SJSA1 (cell line): ENCODE measurements at regions not wholly inside any gene's neighbourhood (a gene's known extent, or its start where the extent isn't known, plus 50 kb on each side); places are given as distances from the start of the nearest gene placed in this dataset.

Experiments
- DNase-seq, 2 experiments: peaks; one replicate each; pipeline ENCODE4 v3.0.0-alpha.2; 2015 to 2020; ENCODE audit warnings: low spot score in 2 of 2, low read depth in 1 of 2
- H3K27ac ChIP-seq: fragments of 250-450 bp; sonication (Bioruptor Pico); 2 replicates; pipeline ENCODE4 v1.5.1; 2020; ENCODE audit warnings: mild to moderate bottlenecking, moderate library complexity
- H3K27me3 ChIP-seq: fragments of 250-450 bp; sonication (Bioruptor Pico); replicated peaks from 2 replicates; pipeline ENCODE4 v1.5.1; 2020; ENCODE audit warnings: mild to moderate bottlenecking, moderate library complexity
- H3K36me3 ChIP-seq: fragments of 250-450 bp; sonication (Bioruptor Pico); 2 replicates; pipeline ENCODE4 v1.5.1; 2020; ENCODE audit warnings: mild to moderate bottlenecking
- H3K4me1 ChIP-seq: fragments of 250-450 bp; sonication (Bioruptor Pico); replicated peaks from 2 replicates; pipeline ENCODE4 v1.6.1; 2021; ENCODE audit warnings: mild to moderate bottlenecking
- H3K4me3 ChIP-seq: fragments of 250-450 bp; sonication (Bioruptor Pico); 2 replicates; pipeline ENCODE4 v1.5.1; 2020; ENCODE audit warnings: mild to moderate bottlenecking
- H3K9me3 ChIP-seq: fragments of 250-450 bp; sonication (Bioruptor Pico); replicated peaks from 2 replicates; pipeline ENCODE4 v1.5.1; 2020; ENCODE audit warnings: mild to moderate bottlenecking

- Histone ChIP-seq H3K4me3 (no peak overlapping the region), H3K27ac (no peak overlapping the region), H3K27me3 (no peaks in the 10 kb centered on the region), H3K36me3 (no peaks in the 10 kb centered on the region), H3K4me1 (peaks cover 9% of the 10 kb centered on the region), H3K9me3 (no peaks in the 10 kb centered on the region)
- no peak for DNase-seq
Measured at GRCh38 chr12:115322275-115322674, 638.3 kb upstream of the TBX3 start.

DNA sequence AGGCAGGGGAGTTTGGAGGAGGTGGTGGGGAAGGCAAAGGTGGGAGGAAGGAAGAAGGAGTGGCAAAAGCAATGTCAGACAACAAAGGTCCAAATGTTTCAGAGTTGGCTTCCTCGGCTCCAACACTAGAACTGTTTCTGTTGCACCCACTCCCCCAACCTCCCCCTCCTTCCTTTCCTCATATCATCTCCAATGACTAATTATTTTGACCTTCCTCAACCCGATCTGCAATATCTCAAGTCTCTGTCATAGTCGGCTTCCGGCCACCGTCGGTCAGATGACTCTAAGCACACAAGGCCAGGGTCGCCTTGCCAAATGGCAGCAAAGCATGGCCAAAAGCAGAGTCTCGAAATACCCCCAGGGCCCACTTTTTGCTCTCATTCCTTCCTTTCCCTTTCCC lies 637.0 kb upstream of the TBX3 start:
- no peak for DNase-seq
- no peak overlapping the region for H3K27ac ChIP-seq

DNA sequence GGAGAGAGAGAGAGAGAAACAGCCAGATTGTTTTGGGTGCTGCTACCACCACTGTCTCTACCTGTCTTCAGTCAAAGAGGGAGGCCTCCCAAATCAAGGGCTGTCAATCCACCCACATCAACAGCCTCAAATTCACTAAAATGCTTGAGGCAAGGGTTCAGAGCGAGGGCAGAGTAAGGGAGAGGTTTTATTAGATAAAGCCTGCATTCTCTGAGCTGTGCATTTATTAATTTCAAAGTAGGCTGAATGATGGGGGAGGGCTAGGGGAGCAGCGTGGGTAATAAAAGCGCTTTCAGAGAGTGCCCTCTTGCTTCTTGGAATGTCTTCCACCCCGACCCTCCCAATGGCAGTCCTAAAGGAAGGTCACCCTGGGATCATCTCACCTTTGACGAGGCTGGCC lies 636.5 kb upstream of the TBX3 start:
- no peak for DNase-seq
- Histone ChIP-seq H3K4me1 (peaks cover 9% of the 10 kb centered on the region), H3K9me3 (no peaks in the 10 kb centered on the region), H3K27me3 (no peaks in the 10 kb centered on the region), H3K27ac (no peak overlapping the region), H3K36me3 (no peaks in the 10 kb centered on the region), H3K4me3 (no peak overlapping the region)

More for the DNA sequence above, 637.0 kb upstream of the TBX3 start:
- no peak overlapping the region for H3K4me3 ChIP-seq
- no peaks in the 10 kb centered on the region for H3K36me3 ChIP-seq
- H3K27me3 ChIP-seq = no peaks in the 10 kb centered on the region
- H3K4me1 ChIP-seq = peaks cover 9% of the 10 kb centered on the region
- no peaks in the 10 kb centered on the region for H3K9me3 ChIP-seq

DNA sequence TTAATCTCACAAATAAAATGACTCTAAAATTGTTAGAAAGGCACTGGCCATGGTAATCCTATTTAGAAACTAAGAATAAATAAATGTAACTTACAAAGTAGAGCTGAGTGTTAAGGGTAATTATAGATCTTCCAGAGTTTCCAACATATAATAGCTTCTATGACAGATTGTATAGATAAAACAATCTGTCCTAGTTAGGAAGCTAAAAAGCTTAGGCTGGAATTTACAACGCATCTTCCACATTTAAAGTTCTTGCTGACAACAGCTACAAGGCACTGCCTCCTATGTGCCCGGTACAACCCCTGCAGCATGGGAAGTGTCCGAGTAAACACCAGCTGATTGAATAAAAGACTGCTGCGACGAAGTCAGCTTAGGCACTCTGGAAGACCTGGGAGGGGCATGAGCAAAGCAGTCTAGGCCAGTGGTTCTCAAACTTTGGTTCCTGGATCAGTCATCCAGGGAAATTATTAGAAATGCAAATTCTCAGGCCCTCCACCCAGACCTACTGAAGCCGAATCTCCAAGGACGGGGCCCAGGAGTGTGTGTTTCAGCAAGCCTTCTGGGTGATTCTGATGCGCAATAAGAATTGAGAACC lies 635.6 kb upstream of the TBX3 start:
- Histone ChIP-seq H3K36me3 (no peaks in the 10 kb centered on the region), H3K4me1 (peaks cover 9% of the 10 kb centered on the region), H3K27me3 (no peaks in the 10 kb centered on the region), H3K9me3 (no peaks in the 10 kb centered on the region), H3K27ac (no peak overlapping the region), H3K4me3 (no peak overlapping the region)
- DNase-seq = no peak

GRCh38 chr12:115313929-115314328 lies 630.0 kb upstream of the TBX3 start:
- H3K27me3 ChIP-seq = no peaks in the 10 kb centered on the region
- no peak overlapping the region for H3K27ac ChIP-seq
- peaks cover 4% of the 10 kb centered on the region; the same call in 1 of the 2 replicates for H3K4me1 ChIP-seq
- no peak overlapping the region for H3K4me3 ChIP-seq
- no peaks in the 10 kb centered on the region for H3K36me3 ChIP-seq
- DNase-seq = no peak
- no peaks in the 10 kb centered on the region for H3K9me3 ChIP-seq

GRCh38 chr12:115312901-115313300 lies 628.9 kb upstream of the TBX3 start:
- Histone ChIP-seq H3K9me3 (no peaks in the 10 kb centered on the region), H3K4me1 (peaks cover 4% of the 10 kb centered on the region; the same call in 1 of the 2 replicates), H3K4me3 (no peak overlapping the region), H3K27ac (no peak overlapping the region), H3K36me3 (no peaks in the 10 kb centered on the region), H3K27me3 (no peaks in the 10 kb centered on the region)
- no peak for DNase-seq

DNA sequence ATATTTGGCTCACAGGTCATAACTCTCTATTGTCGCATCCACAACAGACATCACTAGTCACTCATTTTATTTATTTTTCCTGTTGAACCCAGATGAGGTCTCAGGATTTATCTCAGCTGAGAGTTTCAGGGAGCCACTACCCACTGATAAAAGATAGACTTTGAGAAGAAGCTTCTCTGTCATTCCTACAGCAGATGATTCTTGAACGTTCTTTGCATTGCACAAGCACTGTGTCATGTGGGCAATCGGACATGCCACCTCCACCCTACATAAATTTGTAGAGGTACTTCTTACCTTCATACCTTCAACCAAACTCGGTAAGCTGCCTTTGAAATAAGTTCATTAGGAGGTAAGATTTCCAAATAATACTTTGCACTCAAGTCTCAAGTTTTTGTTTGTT lies 627.9 kb upstream of the TBX3 start:
- no peaks in the 10 kb centered on the region for H3K27me3 ChIP-seq
- H3K27ac ChIP-seq = no peak overlapping the region
- no peak overlapping the region for H3K4me3 ChIP-seq
- H3K4me1 ChIP-seq = peaks cover 4% of the 10 kb centered on the region; the same call in 1 of the 2 replicates
- no peak for DNase-seq
- no peaks in the 10 kb centered on the region for H3K36me3 ChIP-seq
- H3K9me3 ChIP-seq = no peaks in the 10 kb centered on the region

DNA sequence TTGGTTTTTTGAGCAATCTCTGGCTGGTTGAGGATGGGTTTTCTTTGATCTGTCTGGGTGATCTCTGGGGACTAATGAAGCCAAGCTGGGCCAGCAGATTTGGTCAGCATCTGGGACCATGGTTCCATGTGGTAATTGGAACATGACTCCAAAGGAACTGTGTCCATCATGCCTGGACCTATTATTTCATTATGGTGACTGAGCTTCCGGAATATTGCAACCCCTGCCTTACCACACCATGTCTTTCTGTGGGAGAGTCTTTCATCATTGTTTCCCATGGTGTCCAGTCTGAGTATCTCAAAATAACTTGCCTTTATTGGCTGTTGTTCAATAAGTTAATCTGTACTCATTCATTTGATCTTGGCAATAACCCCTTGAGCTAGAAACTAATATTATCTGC lies 624.9 kb upstream of the TBX3 start:
- Histone ChIP-seq H3K36me3 (no peaks in the 10 kb centered on the region), H3K4me3 (no peak overlapping the region), H3K27ac (no peak overlapping the region), H3K9me3 (no peaks in the 10 kb centered on the region), H3K4me1 (no peaks in the 10 kb centered on the region), H3K27me3 (no peaks in the 10 kb centered on the region)
- DNase-seq = no peak

DNA sequence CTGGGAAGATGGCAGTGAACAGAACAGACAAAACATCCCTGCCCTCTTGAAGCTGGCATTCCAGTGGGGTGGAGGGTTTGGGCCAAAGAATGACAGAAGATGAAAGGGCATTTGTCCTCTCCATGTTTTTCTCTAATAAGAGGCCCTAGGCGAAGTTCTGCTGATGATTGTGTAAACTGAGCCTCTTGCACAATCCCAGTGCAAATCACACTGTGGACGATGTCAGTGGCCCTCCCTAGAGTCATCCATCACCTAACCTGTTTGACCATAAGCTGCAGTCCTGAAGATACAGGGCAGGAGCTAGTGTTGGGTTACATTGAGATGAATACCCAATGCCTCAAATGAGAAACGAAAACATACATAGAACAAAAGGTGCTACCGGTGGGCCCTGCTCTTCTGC lies 622.4 kb upstream of the TBX3 start:
- Histone ChIP-seq H3K9me3 (no peaks in the 10 kb centered on the region), H3K36me3 (no peaks in the 10 kb centered on the region), H3K4me3 (no peak overlapping the region), H3K4me1 (no peaks in the 10 kb centered on the region), H3K27ac (no peak overlapping the region), H3K27me3 (no peaks in the 10 kb centered on the region)
- no peak for DNase-seq

- no peak for DNase-seq
- no peaks in the 10 kb centered on the region for H3K27me3 ChIP-seq
- H3K4me3 ChIP-seq = no peak overlapping the region
- no peak overlapping the region for H3K27ac ChIP-seq
- H3K36me3 ChIP-seq = no peaks in the 10 kb centered on the region
- H3K4me1 ChIP-seq = no peaks in the 10 kb centered on the region
- no peaks in the 10 kb centered on the region for H3K9me3 ChIP-seq
Measured at GRCh38 chr12:115305867-115306266, 621.9 kb upstream of the TBX3 start.

DNA sequence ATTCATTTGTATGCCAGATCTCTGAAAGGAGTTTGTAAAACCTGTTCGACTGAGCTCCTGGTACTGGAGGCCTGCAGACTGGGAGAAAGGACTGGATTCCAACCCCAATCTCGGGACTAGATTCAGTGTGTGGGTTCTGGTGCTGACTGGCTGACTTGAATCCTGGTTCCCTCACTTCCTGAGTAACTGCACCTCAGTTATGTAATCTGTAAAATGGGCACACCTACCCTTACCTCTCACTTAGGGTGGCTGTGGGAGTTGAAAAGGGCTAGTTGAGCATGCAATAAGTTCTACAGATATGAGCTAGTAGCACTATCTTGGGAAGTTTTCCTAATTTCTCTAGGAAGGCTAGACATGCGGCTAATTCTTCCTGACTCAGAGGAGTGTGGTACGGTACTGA lies 621.3 kb upstream of the TBX3 start:
- Histone ChIP-seq H3K36me3 (no peaks in the 10 kb centered on the region), H3K4me3 (no peak overlapping the region), H3K4me1 (no peaks in the 10 kb centered on the region), H3K9me3 (no peaks in the 10 kb centered on the region), H3K27ac (no peak overlapping the region), H3K27me3 (no peaks in the 10 kb centered on the region)
- no peak for DNase-seq

DNA sequence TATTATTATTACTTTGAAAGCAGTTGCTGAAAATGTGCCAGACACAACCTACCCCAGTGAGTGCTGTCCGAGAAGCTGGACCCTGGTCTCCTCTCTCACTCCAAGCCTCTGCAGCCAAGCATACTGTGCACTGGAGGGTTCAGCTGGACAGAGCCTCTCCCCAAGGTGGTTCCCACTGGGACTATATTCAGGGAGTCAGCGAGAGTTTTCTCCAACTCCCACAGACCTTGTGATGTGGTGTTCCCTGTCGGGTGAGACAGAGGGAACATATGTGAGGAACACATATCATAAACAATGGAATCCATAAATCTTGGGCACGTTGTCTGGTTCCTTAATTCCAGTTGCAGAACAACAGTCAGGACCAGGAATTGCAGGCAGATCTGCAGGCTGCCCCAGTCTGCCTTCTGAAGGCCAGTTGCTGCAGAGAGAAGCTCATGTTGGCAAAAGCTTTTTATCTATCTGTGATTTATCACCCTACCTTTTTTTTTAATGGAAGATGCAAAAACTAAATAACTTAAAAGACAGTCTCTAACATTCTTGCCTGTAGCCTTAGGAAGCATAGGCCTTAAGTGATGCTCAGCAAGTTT lies 619.8 kb upstream of the TBX3 start:
- Histone ChIP-seq H3K9me3 (no peaks in the 10 kb centered on the region), H3K27ac (no peak overlapping the region), H3K4me1 (no peaks in the 10 kb centered on the region), H3K27me3 (no peaks in the 10 kb centered on the region), H3K4me3 (no peak overlapping the region), H3K36me3 (no peaks in the 10 kb centered on the region)
- no peak for DNase-seq

- Histone ChIP-seq H3K4me1 (peaks cover 3% of the 10 kb centered on the region; the same call in 1 of the 2 replicates), H3K27ac (no peak overlapping the region), H3K36me3 (no peaks in the 10 kb centered on the region), H3K9me3 (no peaks in the 10 kb centered on the region), H3K27me3 (no peaks in the 10 kb centered on the region), H3K4me3 (no peak overlapping the region)
- no peak for DNase-seq
Measured at GRCh38 chr12:115297445-115297844, 613.5 kb upstream of the TBX3 start.

DNA sequence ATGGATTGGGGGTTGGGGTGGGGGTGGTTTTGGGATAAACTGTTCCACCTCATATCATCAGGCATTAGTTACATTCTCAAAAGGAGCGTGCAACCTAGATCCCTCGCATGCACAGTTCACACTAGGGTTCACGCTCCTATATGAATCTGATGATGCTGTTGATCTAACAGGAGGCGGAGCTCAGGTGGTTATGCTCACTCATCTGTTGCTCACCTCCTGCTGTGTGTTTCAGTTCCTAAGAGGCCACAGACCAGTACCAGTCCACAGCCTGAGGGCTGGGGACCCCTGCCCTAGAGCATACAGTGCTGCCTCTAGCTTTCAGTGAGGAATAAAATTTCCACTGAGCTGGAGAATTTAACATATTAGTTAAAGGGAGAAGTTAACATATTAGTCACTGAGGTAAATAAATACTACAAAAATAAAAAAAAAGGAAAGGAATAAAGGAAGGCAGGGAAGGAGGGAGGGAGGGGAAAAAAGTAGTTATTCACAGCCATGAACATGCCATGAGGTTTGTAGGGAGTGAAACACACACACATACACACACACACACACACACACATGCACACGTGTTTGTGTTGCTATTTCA lies 612.7 kb upstream of the TBX3 start:
- no peaks in the 10 kb centered on the region for H3K27me3 ChIP-seq
- no peak overlapping the region for H3K27ac ChIP-seq
- no peaks in the 10 kb centered on the region for H3K36me3 ChIP-seq
- no peak for DNase-seq
- H3K4me3 ChIP-seq = no peak overlapping the region
- no peaks in the 10 kb centered on the region for H3K9me3 ChIP-seq
- H3K4me1 ChIP-seq = peaks cover 3% of the 10 kb centered on the region; the same call in 1 of the 2 replicates
